HG02571 (cell line): ENCODE measurements at regions not wholly inside any gene's neighbourhood (a gene's known extent, or its start where the extent isn't known, plus 50 kb on each side); places are given as distances from the start of the nearest gene placed in this dataset.

ENCODE experiments used
- ATAC-seq: cut with Tn5 transposase; IDR thresholded peaks from one replicate; pipeline ENCODE4 v1.9.1; 2021; ENCODE audit warnings: mild to moderate bottlenecking, moderate library complexity; ENCODE audit not compliant: unreplicated experiment

DNA sequence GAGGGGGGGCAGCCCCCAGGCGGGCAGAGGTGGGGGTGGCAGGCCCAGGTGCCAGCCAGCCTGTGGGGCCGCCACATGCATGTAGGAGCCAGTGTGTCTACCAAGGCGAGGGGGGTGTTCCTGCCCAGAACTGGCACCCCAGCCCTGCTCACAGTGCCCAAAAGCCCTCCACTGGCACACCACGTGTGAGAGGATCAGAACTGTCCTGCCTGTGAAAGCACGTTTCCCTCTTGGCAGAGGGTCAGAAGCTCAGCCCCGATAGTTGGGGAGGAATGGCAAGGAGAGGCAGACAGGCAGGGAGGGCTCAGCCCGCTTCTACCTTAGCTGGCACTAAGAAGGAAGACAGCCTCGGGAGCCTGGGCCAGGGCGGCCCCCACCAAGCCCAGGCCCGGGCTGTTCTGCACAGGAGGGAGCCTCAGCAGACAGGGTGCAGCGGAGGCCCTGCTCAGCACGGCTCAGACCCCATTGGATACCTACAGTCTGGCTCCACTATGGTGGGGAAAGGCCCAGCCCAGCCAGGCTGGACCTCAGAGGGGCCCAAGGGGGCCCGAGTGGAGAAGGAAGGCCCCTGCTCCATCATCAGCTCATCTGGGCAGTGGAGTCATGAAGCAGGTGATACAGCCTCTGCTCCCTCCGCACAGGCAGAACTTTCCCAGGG is 84.8 kb upstream of the LINGO1 start:
- no peak for ATAC-seq

DNA sequence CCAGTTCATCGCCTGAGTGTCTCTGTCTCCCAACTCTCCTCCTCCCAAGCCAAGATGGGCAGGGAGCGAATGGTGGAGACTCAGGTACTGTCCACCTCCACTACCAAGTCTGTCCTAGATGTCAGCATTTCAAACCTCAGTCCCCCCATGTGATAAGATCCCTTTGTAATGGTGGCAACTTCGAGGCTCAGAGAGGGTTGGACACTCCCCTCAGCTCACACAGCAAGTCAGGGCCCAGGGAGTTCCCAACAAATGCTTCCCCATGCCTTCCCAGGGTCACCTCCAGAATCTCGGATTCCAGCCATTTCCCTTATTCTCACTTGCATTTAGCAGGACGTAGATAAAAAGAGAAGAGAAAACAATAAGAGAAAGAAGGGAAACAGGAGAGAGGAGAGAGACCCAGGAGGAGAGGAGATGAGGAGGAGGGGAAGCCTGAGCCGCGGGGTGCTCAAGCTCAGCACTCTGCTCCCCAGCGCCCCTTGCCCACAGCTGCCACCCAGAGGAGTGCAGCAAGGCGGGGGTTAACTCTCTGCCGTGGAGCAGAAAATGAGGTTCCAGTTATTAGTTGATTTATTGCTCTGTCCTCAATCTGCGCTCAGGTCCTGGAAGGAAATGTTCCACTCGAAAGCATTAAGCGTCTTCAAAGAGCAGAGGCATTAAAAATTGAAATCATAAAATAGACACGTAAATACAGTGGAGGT is 84.1 kb upstream of the LINGO1 start:
- ATAC-seq, result no peak

DNA sequence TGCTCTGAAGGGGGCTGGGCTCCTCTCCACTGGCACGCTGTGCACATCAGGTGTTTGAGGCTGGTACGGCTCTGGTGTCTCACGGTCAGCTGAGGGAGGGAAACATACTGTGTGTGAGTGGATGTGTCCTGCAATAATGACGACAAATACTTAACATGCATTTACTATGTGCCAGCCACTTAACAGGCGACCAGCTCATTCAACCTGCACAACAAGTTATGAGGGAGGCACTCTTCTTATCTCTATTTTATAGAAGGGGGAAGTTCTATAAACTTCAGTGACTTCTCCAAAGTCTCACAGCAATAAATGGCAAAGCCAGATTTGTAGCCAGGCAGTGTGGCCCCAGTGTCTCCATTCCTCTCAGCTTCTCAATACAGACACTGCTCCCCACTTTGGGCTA is 83.1 kb upstream of the LINGO1 start:
- no peak for ATAC-seq

DNA sequence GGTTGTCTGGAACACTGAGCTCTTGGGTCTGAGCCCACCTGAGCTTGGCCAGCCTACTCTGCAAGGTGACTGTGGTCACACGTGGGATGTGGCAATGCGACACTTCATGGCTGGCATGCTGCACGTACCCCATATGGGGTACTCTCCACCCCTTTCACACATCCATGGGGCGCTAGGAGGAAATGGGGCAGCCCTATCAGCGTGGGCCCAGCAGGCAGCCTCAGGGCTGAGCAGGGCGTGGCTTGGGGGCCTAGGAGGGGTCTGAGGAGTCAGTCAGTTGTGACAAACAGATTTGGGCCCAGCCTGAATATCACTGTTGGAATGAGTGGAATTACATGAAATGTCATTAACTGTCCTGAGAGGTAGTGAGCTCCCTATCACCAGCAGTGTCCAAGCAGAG is 82.3 kb upstream of the LINGO1 start:
- no peak for ATAC-seq

DNA sequence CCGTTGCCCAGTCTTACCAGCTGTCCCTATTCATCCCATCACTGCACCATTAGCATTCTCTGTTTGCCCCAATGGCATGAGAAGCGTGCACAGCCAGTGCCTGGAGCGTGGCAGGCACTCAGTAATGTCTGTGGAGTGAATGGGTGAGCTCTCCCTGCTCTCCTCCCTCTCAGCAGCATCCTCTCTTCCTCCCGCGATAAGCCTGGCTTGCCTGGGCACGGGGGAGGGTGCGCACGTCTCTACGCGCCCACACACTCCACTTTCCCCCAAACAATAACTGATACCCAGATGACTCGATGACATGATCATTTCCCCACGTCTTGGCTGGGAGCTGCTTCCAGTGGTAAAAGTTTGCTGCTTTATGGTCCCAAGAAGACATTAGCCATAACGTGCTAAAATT is 81.8 kb upstream of the LINGO1 start:
- ATAC-seq, result no peak

DNA sequence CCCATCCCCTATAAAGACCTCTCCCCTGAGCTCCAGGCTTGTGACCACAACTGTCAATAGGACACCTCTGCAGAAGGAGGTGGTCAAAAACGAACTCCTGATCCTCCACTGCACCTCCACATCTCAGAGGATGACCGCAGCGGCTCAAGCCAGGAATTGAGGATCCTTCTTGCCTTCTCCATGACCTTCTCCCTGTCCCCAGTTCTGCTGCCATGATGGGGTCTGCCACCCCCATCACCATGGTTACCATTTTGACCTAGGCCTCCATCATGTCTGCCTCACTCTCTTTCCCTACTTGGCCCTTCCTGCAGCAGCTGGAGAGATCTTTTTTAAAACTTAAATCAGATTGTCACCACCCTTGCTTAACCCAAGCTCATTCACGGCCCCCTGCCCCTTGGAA is 81.3 kb upstream of the LINGO1 start:
- no peak for ATAC-seq

DNA sequence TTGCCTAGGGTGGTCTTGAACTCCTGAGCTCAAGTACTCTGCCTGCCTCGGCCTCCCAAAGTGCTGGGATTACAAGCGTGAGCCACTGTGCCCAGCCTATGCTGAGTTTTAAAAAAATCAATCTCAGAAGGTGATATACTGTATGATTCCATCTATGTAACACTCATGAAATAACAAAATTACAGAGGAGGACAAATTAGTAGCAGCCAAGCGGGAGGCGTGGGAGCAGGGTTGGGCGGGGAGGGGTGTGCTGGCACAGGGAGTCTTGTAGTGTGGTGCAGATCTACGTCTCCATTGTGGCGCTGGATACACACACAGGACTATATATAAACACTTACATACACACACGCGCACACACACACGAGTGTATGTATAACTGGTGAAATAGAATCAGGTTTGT is 80.6 kb upstream of the LINGO1 start:
- ATAC-seq, result no peak

DNA sequence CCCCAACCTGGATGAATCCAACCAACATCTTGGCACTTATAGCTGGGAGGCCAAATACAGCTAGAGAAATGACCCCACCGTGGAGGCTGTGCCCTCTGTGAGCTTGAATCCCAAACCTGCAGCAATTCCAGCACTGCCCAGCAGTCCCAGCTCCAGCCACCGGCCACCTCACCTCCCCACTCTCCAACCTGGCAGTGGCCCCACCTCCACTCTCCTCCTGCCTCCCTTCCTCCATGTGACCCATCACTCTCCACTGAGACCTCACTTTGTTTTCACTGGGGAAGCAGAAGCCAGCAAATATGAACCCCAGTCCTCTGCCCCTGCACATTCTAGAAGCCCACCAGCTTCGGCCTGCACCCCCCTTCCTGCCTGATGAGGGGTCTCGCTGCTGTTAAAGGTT is 79.7 kb upstream of the LINGO1 start:
- no peak for ATAC-seq

DNA sequence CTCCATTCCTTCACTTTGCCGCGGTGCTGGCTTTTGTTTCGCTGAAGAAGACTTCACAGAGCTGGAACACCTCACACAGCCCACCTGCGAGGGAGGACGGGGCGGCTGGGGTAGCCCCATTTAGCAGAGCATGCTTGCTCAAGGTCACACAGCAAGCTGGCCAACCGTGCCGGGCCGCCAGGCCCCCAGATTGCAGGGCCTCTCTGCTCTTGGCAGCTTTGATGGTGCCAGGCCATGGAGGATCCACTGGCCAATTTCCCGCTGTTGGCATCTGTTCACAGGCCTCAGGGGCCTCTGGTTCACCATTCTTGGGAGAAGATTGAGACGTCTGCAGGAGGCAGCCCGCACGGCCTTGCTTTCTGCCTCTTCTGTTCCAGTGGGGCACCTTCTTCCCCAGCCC is 77.9 kb upstream of the LINGO1 start:
- no peak for ATAC-seq

DNA sequence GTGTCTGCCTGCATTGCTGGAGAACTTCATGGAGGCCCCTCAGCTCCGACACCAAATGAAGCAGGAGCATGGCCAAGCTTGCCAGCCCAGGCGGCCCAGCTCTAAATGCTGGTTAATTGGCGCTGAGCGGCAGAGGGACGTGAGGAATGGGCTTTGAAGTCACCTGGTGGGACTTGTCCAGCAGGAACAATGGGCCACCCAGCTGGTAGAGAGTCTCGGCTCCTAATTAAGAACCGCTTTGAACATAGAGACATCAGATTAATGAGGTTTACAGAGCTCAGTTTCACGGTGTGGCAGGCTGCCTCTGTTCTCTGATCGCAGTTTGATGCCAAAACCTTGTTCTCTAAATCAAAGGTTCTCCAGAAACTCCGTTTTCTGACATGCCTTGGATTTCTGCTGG is 77.5 kb upstream of the LINGO1 start:
- no peak for ATAC-seq

DNA sequence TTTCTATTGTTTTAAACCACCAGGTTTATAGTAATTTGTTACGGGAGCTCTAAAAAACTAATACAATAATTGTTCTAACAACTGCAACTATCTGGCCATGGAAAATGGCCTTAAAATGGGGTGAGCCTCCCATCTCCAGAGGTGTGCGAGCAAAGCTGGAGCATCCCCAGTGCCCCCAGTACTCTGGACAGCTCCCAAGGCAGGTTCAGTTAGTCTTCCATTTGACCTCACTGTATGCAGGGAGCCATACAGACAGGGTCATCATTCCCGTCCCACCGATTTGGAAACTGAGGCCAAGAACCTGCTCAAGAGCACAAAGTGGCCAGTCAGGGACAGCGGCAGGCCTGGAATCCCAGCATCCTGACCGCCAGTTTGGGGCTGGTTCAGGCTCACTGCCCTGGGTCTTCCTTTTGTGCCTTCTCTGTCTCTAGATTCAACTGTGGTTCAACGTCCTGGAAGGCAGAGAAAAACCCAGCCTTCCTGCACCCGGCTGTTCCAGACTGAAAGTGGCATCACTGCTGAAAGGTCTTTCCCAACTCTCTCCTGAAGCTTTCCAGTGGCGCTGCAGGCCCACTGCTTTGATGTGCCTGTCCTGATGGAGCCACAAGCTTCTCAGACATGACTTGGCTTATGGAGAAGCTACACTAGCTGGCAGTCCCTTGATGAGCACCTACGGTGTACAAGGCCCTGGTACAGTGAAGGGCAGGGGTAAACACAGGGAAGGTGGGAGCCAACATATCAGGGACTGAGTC is 76.6 kb upstream of the LINGO1 start:
- ATAC-seq, result no peak

DNA sequence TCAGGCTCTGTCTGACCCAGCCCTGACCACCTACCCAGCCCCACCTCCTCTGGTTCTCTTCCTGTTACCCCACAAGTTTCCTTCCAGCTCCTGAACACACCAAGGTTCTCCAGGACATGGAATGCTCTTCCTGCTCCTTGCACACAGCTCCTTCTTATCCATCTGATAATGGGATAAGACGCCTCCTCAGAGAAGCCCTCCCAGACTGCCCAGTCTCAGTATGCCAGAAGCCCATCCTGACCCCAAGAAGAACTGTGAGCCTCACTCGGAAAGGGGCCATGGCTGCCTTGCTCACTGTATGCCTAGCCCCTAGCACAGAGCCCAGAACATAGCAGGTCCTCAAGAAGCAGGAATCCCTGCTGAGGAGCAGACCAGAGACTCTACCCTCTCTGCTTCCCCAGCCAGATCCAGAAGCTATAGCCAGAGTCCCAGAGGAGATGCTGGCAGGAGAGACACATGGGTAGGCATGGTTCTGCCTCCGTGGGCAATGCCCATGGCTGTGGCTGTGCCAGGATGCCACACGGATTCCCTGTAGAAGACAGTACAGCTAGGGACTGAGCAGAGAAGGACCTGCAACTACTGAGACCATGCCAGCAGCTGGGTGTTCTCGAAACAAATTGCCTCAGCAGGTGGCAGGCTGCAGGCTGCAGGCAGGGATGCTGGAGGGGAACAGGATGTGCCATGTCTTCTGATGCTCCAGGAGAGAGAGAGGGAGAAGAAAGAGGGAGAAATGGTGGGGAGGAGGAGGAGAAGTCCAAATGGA is 74.0 kb upstream of the LINGO1 start:
- ATAC-seq, result no peak

DNA sequence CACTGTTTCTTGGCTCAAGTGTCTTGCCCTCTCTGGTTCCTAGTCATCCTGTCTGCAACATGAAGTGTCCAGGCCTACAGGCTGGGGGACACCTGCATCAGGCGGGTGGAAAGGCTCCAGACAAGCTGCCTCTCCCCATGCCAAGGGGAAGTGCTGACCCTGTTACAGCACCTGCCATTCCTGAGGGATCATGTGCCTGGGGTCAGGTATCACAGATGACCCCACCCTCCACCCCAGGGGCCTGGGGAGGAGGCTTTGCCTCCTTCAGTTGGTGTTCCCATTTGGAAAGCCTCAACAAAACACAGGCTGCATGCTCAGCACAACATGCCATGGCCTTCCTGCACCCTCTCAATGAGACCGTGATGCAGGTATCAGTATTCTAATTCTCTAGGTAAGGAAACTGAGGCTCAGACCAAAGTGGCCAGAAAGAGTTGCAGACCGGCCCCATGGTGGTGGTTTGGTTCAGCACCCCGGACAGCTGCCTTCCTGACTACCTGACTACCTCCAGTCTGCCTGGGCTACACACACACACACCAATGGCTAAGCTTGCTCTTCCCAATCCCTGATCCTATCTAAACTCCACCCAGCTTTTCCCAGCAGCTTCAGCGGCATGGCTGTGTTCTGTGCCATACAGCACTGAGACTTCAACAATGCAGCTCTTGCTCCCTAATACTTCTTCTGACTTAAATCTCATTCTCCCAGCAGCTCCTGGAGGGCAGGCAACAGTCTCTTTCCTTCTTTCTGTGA is 69.7 kb upstream of the LINGO1 start:
- ATAC-seq, result no peak

DNA sequence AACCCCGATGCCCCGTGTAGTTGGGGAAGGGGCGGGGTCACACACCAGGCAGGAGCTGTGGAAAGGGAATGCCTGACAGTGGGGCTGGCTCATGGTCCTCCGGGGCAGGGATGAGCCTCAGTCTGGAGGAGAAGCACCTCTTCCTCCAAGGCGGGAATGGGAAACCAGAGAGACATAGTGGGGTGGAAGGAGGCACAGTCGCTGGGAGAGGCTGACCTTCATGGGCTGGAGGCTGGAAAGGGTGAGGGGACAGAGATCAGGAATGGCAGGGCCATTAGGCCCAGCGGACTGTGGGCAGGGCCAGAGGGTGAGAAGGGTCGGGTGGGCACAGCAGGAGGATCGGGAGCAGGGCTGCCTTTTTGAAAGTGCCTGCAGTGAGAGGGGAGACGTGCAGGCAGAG is 65.8 kb upstream of the LINGO1 start:
- ATAC-seq, result no peak

DNA sequence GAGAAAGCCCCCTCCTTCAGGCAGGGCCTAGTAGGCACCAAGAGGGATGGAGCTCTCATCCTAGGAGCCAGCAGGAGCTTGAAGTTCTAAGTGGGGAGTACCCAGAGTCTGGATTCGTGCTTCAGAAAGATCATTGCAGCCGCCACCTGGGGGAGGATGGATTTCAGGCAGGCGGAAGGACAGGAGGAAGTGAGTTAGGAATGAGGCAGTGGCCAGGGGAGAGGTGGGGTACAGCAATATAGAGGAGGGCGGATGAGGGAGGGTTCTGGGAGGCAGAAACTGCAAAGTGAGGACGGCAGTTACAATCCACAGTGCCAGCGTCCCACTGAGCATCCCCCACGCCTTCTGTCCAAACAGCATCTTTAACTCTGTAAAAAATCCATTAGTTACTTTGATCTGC is 65.2 kb upstream of the LINGO1 start:
- ATAC-seq, result no peak

DNA sequence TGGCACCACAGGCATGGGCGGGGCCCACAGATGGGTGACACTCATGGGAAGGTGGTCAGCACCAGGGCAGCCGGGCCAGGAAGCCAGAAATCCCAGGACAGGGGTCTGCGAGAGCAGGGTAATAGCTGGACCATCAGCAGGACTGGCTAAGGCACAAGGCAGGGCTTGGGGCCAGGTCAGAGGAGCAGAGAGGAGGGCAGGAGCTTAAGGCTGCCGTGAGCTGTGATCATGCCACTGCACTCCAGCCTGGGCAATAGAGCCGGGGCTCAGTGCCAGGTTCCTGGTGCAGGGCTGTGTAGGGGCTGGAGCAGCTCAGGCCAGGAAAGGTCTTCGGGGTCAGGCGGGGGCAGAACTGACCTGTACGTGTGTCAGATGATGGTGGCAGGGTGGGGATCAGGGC is 64.2 kb upstream of the LINGO1 start:
- ATAC-seq, result no peak

DNA sequence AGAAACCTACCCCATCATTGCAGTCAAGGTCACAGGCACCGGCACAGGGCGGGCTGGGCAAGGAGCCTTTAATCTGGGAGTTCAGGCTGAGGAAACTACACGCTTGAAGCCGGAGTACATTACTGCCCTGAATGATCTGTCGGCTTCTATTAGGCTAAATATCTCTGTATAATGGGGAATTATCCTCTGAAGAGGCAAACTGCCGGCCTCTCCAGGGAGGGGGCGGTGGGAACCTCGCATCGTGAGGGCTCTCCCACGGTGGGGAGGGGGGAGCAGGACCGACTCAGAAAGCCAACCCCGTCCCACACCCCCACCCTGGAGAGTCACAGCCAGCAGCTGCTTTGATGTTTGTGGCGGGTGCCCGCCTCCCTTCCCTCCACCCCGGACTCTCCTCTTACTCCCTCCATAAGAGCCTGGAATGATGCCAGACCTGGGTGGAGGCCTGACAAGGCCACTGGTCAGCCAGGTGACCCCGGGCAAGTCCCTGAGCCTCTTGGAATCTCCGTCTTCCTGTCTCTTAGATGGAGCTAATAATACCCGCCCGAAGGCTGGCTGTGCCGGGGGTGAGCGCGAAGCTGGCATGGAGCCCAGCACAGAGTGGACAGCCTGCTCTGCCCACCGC is 63.4 kb upstream of the LINGO1 start:
- no peak for ATAC-seq

DNA sequence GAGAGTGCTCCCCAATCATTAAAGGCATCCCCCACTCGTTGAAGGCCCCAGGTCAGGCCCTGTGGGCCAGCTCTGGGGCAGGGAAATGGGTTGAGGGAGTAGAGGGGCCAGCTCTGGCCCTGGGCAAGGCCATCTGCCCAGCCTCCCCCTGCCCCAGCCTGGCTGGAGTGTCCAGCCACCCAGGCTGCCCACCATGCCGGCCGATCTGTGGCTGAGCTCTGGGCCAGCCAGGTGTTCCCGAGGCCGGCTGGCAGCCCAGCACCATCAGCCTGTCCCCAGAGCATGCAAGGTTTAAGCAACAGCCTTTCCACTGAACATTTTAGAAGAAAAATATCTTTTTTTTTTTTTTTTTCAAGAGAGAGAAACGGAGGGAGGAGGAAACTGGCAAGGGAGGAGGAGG is 62.8 kb upstream of the LINGO1 start:
- ATAC-seq, result no peak

DNA sequence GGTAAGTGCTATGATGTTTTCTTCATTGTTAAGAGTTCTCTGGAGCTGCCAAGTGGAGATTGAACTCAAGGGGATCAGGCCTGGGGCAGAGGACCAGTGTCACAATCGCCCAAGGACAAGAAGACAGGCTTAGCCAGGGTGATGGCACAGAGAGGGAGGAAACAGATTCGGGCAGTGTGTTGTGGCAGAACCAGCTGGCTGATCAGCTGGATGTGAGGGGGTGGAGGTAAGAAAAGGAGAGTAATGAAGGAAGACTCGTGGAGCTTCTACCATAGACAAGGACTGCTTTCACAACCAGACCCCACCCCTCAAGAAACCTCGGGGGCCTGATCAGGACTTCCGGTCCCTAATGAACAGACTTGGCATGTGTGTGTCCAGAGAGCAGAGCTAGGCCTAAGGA is 60.9 kb upstream of the LINGO1 start:
- ATAC-seq, result no peak

DNA sequence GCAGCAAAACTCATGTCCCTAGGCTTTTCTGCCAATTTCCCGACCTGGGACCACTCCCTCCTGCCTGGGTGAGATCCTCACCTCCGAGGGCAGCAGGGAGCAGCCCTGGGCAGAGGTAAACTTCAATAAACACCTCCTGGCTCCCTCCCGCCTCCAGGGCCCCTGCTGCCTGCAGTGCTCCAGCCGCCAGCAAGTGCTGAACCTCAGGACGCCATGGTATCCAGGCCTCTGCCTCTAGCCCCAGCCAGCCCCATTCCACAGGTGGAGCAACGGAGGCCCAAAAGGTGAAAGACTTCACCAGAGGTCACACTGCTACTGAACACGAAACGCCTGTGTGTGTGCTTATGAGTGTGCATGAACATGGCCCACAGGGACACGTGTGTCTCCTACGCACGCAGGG is 59.9 kb upstream of the LINGO1 start:
- ATAC-seq, result no peak
